Endodermal cell (in vitro differentiated cells): ENCODE measurements at regions not wholly inside any gene's neighbourhood (a gene's known extent, or its start where the extent isn't known, plus 50 kb on each side); places are given as distances from the start of the nearest gene placed in this dataset.

Source experiments
- DNase-seq: peaks from one replicate; pipeline ENCODE4 v3.0.0-alpha.2; 2017
- H3K27ac ChIP-seq: 2 replicates; pipeline ENCODE4 v1.5.1; 2013; ENCODE audit warnings: mild to moderate bottlenecking, low read depth, low read length, moderate library complexity
- H3K27me3 ChIP-seq: 2 replicates; pipeline ENCODE4 v1.6.1; 2013; ENCODE audit warnings: mild to moderate bottlenecking, low read length, moderate library complexity; ENCODE audit not compliant: insufficient read depth, control insufficient read depth, poor library complexity, severe bottlenecking
- H3K36me3 ChIP-seq: 2 replicates; pipeline ENCODE4 v1.7.0; 2013; ENCODE audit warnings: mild to moderate bottlenecking, low read length, moderate library complexity; ENCODE audit not compliant: control insufficient read depth, insufficient read depth
- H3K4me1 ChIP-seq: one replicate; pipeline ENCODE4 v1.7.0; 2013; ENCODE audit warnings: low read length; ENCODE audit not compliant: control insufficient read depth, insufficient read depth
- H3K4me3 ChIP-seq: 2 replicates; pipeline ENCODE4 v1.5.1; 2013; ENCODE audit warnings: mild to moderate bottlenecking, low read length, moderate library complexity
- H3K9ac ChIP-seq: 2 replicates; pipeline ENCODE4 v1.6.1; 2013; ENCODE audit warnings: mild to moderate bottlenecking, low read length, moderate library complexity; ENCODE audit not compliant: poor library complexity, severe bottlenecking; ENCODE audit errors: extremely low read depth
- H3K9me3 ChIP-seq: 2 replicates; pipeline ENCODE4 v1.6.1; 2013; ENCODE audit warnings: mild to moderate bottlenecking, low read length, moderate library complexity; ENCODE audit not compliant: control insufficient read depth
- H3K27ac Mint-ChIP-seq: 2 replicates; pipeline ENCODE4 v1.8.0; 2020; ENCODE audit warnings: mixed read lengths
- H3K27me3 Mint-ChIP-seq: 2 replicates; pipeline ENCODE4 v1.8.0; 2021; ENCODE audit warnings: mild to moderate bottlenecking, mixed read lengths; ENCODE audit not compliant: insufficient read depth
- H3K36me3 Mint-ChIP-seq: 2 replicates; pipeline ENCODE4 v1.8.0; 2020; ENCODE audit warnings: low read depth, mixed read lengths
- H3K4me1 Mint-ChIP-seq: 2 replicates; pipeline ENCODE4 v1.8.0; 2020; ENCODE audit warnings: mixed read lengths
- H3K4me3 Mint-ChIP-seq: 2 replicates; pipeline ENCODE4 v1.8.0; 2020; ENCODE audit warnings: mild to moderate bottlenecking, moderate library complexity, mixed read lengths
- H3K9me3 Mint-ChIP-seq: 2 replicates; pipeline ENCODE4 v1.8.0; 2020; ENCODE audit warnings: mild to moderate bottlenecking, mixed read lengths
- CTCF ChIP-seq: fragments of 200-600 bp; sonication (generic); conservative IDR thresholded peaks from 2 replicates; pipeline ENCODE4 v1.5.0; 2021; ENCODE audit warnings: antibody characterized with exemption, mild to moderate bottlenecking
- WGBS, 2 experiments: methylation state at CpG; one replicate each; pipeline versions ENCODE4 v1.1.5 to v1.1.7; 2013; ENCODE audit warnings: missing lambda C conversion rate in 2 of 2, mixed read lengths in 1 of 2; ENCODE audit not compliant: insufficient coverage in 1 of 2, insufficient read length in 1 of 2; 5-methylcytosine and 5-hydroxymethylcytosine counted together

GRCh38 chr10:45227042-45227441, 88.4 kb downstream of the OR13A1 start:
- Histone ChIP-seq H3K27ac (no peak overlapping the region), H3K4me1 (no peaks in the 10 kb centered on the region), H3K36me3 (no peaks in the 10 kb centered on the region), H3K27me3 (peaks cover 12% of the 10 kb centered on the region), H3K4me3 (no peak overlapping the region), H3K9ac (no peak overlapping the region), H3K9me3 (peaks cover 21% of the 10 kb centered on the region)
- Mint-ChIP-seq H3K36me3 (no peaks in the 10 kb centered on the region), H3K9me3 (peaks cover 23% of the 10 kb centered on the region), H3K27ac (no peak overlapping the region), H3K27me3 (peaks cover 13% of the 10 kb centered on the region), H3K4me3 (no peak overlapping the region), H3K4me1 (no peaks in the 10 kb centered on the region)
- DNase-seq, result no peak
- WGBS, 2 experiments, result 70 to 100% methylated on average over 1 to 2 of the region's 2 CpGs
- TF ChIP-seq CTCF, result no peak

- H3K27ac Mint-ChIP-seq, result no peak overlapping the region
- H3K4me3 Mint-ChIP-seq, result no peak overlapping the region
- no peaks in the 10 kb centered on the region for H3K4me1 Mint-ChIP-seq
- Histone ChIP-seq H3K4me1 (no peaks in the 10 kb centered on the region), H3K36me3 (no peaks in the 10 kb centered on the region), H3K4me3 (no peak overlapping the region), H3K9ac (no peak overlapping the region), H3K27me3 (peaks cover 12% of the 10 kb centered on the region), H3K27ac (no peak overlapping the region), H3K9me3 (peaks cover 21% of the 10 kb centered on the region)
- H3K9me3 Mint-ChIP-seq, result peaks cover 23% of the 10 kb centered on the region
- DNase-seq, result no peak
- no peak for TF ChIP-seq CTCF
- no peaks in the 10 kb centered on the region for H3K36me3 Mint-ChIP-seq
- 100% methylated on average over 1 of the region's 1 CpG; no CpG with 5 or more reads in 1 of the 2 experiments for WGBS, 2 experiments
- peaks cover 14% of the 10 kb centered on the region for H3K27me3 Mint-ChIP-seq
These were observed 88.0 kb downstream of the OR13A1 start for GRCh38 chr10:45227456-45227855.

GRCh38 chr10:45229823-45230222, 85.6 kb downstream of the OR13A1 start:
- H3K27me3 Mint-ChIP-seq, result peaks cover 7% of the 10 kb centered on the region
- Histone ChIP-seq H3K4me1 (no peaks in the 10 kb centered on the region), H3K9me3 (peaks cover 21% of the 10 kb centered on the region), H3K36me3 (no peaks in the 10 kb centered on the region), H3K9ac (no peak overlapping the region), H3K4me3 (no peak overlapping the region), H3K27ac (no peak overlapping the region), H3K27me3 (peaks cover 6% of the 10 kb centered on the region)
- WGBS, 2 experiments, result 92 to 100% methylated on average over 1 of the region's 1 CpG
- peaks cover 23% of the 10 kb centered on the region for H3K9me3 Mint-ChIP-seq
- TF ChIP-seq CTCF, result no peak
- no peak overlapping the region for H3K27ac Mint-ChIP-seq
- H3K4me3 Mint-ChIP-seq, result no peak overlapping the region
- H3K4me1 Mint-ChIP-seq, result no peaks in the 10 kb centered on the region
- no peaks in the 10 kb centered on the region for H3K36me3 Mint-ChIP-seq
- DNase-seq, result no peak
